ENCODE measurements at regions not wholly inside any gene's neighbourhood (a gene's known extent, or its start where the extent isn't known, plus 50 kb on each side); places are given as distances from the start of the nearest gene placed in this dataset.

GRCh38 chr15:75134748-75135147 lies 66.9 kb upstream of the C15orf39 start:
- H3K27me3 ChIP-seq (ENCODE audit: control insufficient read depth, insufficient read depth, low read length), result no peaks in the 10 kb centered on the region
- H3K9ac ChIP-seq (ENCODE audit: low read depth, low read length), result no peak overlapping the region
- no peak overlapping the region for H3K27ac ChIP-seq (ENCODE audit: low read depth, low read length)
- no peak overlapping the region for H3K4me3 ChIP-seq (ENCODE audit: low read depth, low read length)
- H3K4me1 ChIP-seq (ENCODE audit: control insufficient read depth, insufficient read depth, low read length), result no peaks in the 10 kb centered on the region
- no peaks in the 10 kb centered on the region for H3K9me3 ChIP-seq (ENCODE audit: control insufficient read depth, insufficient read depth, low read length)
- H3K36me3 ChIP-seq (ENCODE audit: control insufficient read depth, insufficient read depth, low read length), result no peaks in the 10 kb centered on the region

DNA sequence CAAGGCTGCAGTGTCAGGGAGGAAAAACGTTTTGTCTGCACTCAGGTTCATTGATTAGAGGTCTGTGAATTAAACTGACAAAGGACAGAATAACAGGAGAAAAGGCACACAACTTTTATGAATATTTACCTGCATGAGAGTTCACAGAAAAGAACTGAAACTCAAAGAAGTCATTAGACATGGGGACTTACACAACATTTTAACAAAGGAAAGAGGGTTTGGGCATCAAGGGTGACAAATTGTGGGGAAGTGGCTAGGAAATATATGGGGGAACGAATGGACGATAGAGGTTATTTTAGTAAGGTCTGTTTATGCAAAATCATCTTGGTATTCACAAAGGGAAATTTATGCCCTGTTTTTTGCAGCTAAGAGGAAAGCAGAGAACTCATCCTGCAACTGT lies 65.6 kb upstream of the C15orf39 start:
- no peak overlapping the region for H3K27ac ChIP-seq (ENCODE audit: low read depth, low read length)
- H3K27me3 ChIP-seq (ENCODE audit: control insufficient read depth, insufficient read depth, low read length), result no peaks in the 10 kb centered on the region
- no peak overlapping the region for H3K4me3 ChIP-seq (ENCODE audit: low read depth, low read length)

GRCh38 chr15:75136758-75137157 lies 64.9 kb upstream of the C15orf39 start:
- no peak overlapping the region for H3K27ac ChIP-seq (ENCODE audit: low read depth, low read length)

More for the DNA sequence above, 65.6 kb upstream of the C15orf39 start:
- Histone ChIP-seq H3K9ac (ENCODE audit: low read depth, low read length) (no peak overlapping the region), H3K9me3 (ENCODE audit: control insufficient read depth, insufficient read depth, low read length) (no peaks in the 10 kb centered on the region), H3K36me3 (ENCODE audit: control insufficient read depth, insufficient read depth, low read length) (no peaks in the 10 kb centered on the region), H3K4me1 (ENCODE audit: control insufficient read depth, insufficient read depth, low read length) (no peaks in the 10 kb centered on the region)

DNA sequence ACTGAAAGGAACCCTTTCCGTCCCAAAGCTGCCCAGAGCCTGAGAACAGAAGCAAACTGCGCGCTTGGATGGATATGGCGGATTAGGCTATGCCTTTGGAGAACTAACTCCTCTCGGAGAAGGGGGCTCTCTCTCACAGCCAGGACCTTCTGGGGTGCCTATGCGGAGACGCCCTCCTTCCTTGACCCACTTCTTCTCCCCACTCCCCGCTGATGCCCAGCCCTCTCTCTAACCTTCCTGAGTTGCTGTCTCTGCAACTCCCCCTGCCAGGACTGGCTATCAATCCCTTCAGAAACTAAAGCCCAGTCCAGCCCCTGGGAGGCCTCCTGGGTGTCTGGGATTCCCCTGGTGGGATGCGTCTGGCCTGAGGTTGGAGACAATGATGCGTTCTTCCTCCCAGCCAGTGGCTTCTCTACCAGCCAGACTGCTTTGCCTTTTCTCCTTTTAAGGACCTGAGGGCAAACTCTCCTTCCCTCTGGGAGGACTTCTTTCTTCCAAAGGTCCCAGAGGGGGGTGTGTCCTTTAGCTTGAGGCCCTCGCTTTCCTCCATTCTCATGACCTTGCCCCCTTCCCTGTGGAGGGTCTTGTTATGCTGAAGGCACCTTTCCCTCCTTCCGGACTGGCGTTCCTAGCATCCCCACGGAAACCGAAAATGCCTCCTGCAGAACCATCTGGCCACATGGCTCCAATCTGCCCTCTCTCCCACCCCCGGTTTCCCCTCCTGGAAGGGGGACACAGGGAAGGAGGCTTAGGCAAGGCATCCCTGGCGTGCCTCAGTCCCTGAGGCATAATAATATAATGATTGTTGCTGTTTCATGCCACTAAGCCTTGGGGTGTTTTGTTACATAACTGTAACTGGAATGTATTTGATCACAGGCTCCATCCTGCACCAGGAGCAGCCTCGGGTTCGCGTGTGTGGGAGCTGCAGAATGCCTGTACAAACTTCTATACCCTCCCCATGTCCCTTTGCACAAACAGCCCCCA lies 63.4 kb upstream of the C15orf39 start:
- H3K9me3 ChIP-seq (ENCODE audit: control insufficient read depth, insufficient read depth, low read length), result peaks cover 14% of the 10 kb centered on the region
- H3K27me3 ChIP-seq (ENCODE audit: control insufficient read depth, insufficient read depth, low read length), result no peaks in the 10 kb centered on the region
- H3K27ac ChIP-seq (ENCODE audit: low read depth, low read length), result peak overlapping the region; percentile 31
- no peaks in the 10 kb centered on the region for H3K4me1 ChIP-seq (ENCODE audit: control insufficient read depth, insufficient read depth, low read length)
- H3K4me3 ChIP-seq (ENCODE audit: low read depth, low read length), result no peak overlapping the region
- no peak overlapping the region for H3K9ac ChIP-seq (ENCODE audit: low read depth, low read length)
- H3K36me3 ChIP-seq (ENCODE audit: control insufficient read depth, insufficient read depth, low read length), result no peaks in the 10 kb centered on the region

More at GRCh38 chr15:75136758-75137157, 64.9 kb upstream of the C15orf39 start:
- Histone ChIP-seq H3K27me3 (ENCODE audit: control insufficient read depth, insufficient read depth, low read length) (no peaks in the 10 kb centered on the region), H3K4me1 (ENCODE audit: control insufficient read depth, insufficient read depth, low read length) (no peaks in the 10 kb centered on the region), H3K9ac (ENCODE audit: low read depth, low read length) (no peak overlapping the region), H3K36me3 (ENCODE audit: control insufficient read depth, insufficient read depth, low read length) (no peaks in the 10 kb centered on the region), H3K9me3 (ENCODE audit: control insufficient read depth, insufficient read depth, low read length) (no peaks in the 10 kb centered on the region), H3K4me3 (ENCODE audit: low read depth, low read length) (no peak overlapping the region)

- H3K4me1 ChIP-seq (ENCODE audit: control insufficient read depth, insufficient read depth, low read length), result no peaks in the 10 kb centered on the region
- H3K9me3 ChIP-seq (ENCODE audit: control insufficient read depth, insufficient read depth, low read length), result peaks cover 29% of the 10 kb centered on the region
- H3K9ac ChIP-seq (ENCODE audit: low read depth, low read length), result no peak overlapping the region
- no peak overlapping the region for H3K4me3 ChIP-seq (ENCODE audit: low read depth, low read length)
- H3K27me3 ChIP-seq (ENCODE audit: control insufficient read depth, insufficient read depth, low read length), result no peaks in the 10 kb centered on the region
- H3K27ac ChIP-seq (ENCODE audit: low read depth, low read length), result peak overlapping the region; percentile 16
- H3K36me3 ChIP-seq (ENCODE audit: control insufficient read depth, insufficient read depth, low read length), result no peaks in the 10 kb centered on the region
Observed at GRCh38 chr15:75140080-75140879, 61.4 kb upstream of the C15orf39 start.

- Histone ChIP-seq H3K27me3 (ENCODE audit: control insufficient read depth, insufficient read depth, low read length) (no peaks in the 10 kb centered on the region), H3K27ac (ENCODE audit: low read depth, low read length) (no peak overlapping the region), H3K9me3 (ENCODE audit: control insufficient read depth, insufficient read depth, low read length) (peaks cover 31% of the 10 kb centered on the region), H3K9ac (ENCODE audit: low read depth, low read length) (no peak overlapping the region), H3K36me3 (ENCODE audit: control insufficient read depth, insufficient read depth, low read length) (no peaks in the 10 kb centered on the region), H3K4me3 (ENCODE audit: low read depth, low read length) (no peak overlapping the region), H3K4me1 (ENCODE audit: control insufficient read depth, insufficient read depth, low read length) (no peaks in the 10 kb centered on the region)
Observed at GRCh38 chr15:75142499-75142898, 59.2 kb upstream of the C15orf39 start.

DNA sequence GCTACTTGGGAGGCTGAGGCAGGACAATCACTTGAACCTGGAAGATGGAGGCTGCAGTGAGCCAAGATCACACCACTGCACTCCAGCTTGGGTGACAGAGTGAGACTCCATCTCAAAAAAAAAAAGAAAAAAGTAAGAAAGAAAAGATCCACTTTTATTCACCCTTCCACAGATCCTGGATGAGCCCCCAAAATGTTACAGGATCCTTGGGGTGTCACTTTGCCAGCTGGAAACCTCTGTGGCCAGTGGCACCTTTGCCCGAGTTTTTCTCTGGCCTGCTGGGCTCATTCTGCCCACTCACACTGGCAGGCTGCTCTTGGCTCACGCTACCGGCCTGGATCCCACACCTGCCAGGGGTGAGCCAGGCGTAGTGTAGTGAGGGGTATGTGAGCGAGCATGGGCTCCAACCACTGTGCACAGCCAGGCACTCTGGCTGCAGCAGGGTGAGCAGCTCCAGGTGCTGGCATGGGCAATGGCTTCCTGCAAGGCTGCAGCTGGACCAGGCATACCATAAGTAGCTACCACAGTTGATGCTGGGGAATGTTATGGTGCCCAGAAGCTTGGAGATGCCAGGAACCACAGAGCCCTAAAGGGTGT lies 57.8 kb upstream of the C15orf39 start:
- no peak overlapping the region for H3K9ac ChIP-seq (ENCODE audit: low read depth, low read length)
- H3K27me3 ChIP-seq (ENCODE audit: control insufficient read depth, insufficient read depth, low read length), result no peaks in the 10 kb centered on the region
- peaks cover 40% of the 10 kb centered on the region for H3K9me3 ChIP-seq (ENCODE audit: control insufficient read depth, insufficient read depth, low read length)
- H3K4me3 ChIP-seq (ENCODE audit: low read depth, low read length), result no peak overlapping the region
- H3K36me3 ChIP-seq (ENCODE audit: control insufficient read depth, insufficient read depth, low read length), result no peaks in the 10 kb centered on the region
- no peak overlapping the region for H3K27ac ChIP-seq (ENCODE audit: low read depth, low read length)
- no peaks in the 10 kb centered on the region for H3K4me1 ChIP-seq (ENCODE audit: control insufficient read depth, insufficient read depth, low read length)

DNA sequence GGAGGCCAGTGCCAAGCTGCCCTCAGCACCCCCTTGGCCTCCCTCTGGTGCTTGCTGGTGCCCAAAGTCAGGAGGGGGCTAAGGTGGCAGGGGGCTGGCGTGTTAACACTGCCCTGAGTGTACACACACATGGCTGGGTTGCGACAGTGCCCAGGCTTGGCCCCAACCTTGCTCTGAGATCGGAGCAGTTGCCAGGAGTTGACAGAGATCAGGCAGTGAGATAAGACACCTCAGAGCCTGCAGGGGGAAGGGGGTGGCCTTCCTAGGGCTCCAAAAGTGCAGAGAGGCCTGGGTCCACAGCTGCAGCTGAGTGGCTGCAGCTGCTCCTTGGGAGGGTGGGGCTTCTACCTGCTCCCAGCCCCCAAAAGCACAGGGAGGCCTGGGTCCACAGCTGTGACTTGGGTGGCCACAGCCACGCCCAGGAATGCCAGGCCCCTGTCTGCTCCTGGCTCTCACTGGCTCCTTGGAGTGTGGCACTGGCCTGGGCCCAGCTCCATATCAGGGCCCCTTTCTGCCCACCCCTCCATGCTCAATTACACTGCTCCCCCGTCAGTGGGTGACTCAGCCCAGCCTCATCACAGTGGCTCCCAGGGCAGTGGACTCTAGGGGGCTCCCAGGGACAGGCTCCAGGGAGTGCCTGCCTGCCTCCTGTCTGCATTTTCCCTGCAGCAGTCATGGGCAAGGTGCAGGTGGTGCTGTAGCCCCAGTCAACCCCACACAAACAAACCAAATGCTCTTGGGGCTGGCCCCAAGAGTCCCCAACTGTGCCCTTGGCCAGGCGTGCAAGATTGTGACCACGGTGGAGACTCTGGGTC lies 56.4 kb upstream of the C15orf39 start:
- H3K9ac ChIP-seq (ENCODE audit: low read depth, low read length), result no peak overlapping the region
- H3K36me3 ChIP-seq (ENCODE audit: control insufficient read depth, insufficient read depth, low read length), result no peaks in the 10 kb centered on the region
- H3K4me3 ChIP-seq (ENCODE audit: low read depth, low read length), result no peak overlapping the region
- H3K9me3 ChIP-seq (ENCODE audit: control insufficient read depth, insufficient read depth, low read length), result peaks cover 40% of the 10 kb centered on the region
- H3K27ac ChIP-seq (ENCODE audit: low read depth, low read length), result no peak overlapping the region
- no peaks in the 10 kb centered on the region for H3K27me3 ChIP-seq (ENCODE audit: control insufficient read depth, insufficient read depth, low read length)
- no peaks in the 10 kb centered on the region for H3K4me1 ChIP-seq (ENCODE audit: control insufficient read depth, insufficient read depth, low read length)

DNA sequence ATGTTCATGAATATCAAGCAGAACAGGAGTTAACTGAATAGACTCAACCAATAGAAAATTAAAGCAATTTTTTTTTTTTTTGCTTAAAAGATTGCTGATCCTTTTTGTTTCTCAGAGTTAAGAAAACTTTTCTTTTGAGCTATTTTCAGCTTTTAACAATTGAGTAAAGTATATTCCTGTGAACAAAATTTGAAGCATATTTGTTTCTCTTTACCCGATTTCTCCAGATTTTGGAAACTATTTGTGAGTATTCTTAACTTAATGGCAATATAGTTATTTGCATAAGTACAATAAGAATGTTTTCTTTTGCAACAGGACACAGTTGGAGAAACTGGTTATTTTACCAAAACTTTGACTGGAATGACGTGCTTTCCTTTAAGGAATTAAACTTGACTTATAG lies 53.4 kb upstream of the C15orf39 start:
- H3K4me3 ChIP-seq (ENCODE audit: low read depth, low read length), result no peak overlapping the region
- H3K27ac ChIP-seq (ENCODE audit: low read depth, low read length), result no peak overlapping the region
- no peaks in the 10 kb centered on the region for H3K27me3 ChIP-seq (ENCODE audit: control insufficient read depth, insufficient read depth, low read length)
- H3K9me3 ChIP-seq (ENCODE audit: control insufficient read depth, insufficient read depth, low read length), result peaks cover 27% of the 10 kb centered on the region
- H3K9ac ChIP-seq (ENCODE audit: low read depth, low read length), result no peak overlapping the region
- H3K4me1 ChIP-seq (ENCODE audit: control insufficient read depth, insufficient read depth, low read length), result no peaks in the 10 kb centered on the region
- no peaks in the 10 kb centered on the region for H3K36me3 ChIP-seq (ENCODE audit: control insufficient read depth, insufficient read depth, low read length)

All from HUES48 (cell line).